GM18907 (cell line): ENCODE measurements at regions not wholly inside any gene's neighbourhood (a gene's known extent, or its start where the extent isn't known, plus 50 kb on each side); places are given as distances from the start of the nearest gene placed in this dataset.
"Not testable (repeated sequence)": the region's sequence is repeated elsewhere in the genome, so short reads cannot be mapped to it uniquely, and the experiment has no call there.

Source experiments
- ATAC-seq: cut with Tn5 transposase; IDR thresholded peaks from one replicate; pipeline ENCODE4 v1.9.1; 2021; ENCODE audit warnings: mild to moderate bottlenecking, moderate library complexity; ENCODE audit not compliant: unreplicated experiment

DNA sequence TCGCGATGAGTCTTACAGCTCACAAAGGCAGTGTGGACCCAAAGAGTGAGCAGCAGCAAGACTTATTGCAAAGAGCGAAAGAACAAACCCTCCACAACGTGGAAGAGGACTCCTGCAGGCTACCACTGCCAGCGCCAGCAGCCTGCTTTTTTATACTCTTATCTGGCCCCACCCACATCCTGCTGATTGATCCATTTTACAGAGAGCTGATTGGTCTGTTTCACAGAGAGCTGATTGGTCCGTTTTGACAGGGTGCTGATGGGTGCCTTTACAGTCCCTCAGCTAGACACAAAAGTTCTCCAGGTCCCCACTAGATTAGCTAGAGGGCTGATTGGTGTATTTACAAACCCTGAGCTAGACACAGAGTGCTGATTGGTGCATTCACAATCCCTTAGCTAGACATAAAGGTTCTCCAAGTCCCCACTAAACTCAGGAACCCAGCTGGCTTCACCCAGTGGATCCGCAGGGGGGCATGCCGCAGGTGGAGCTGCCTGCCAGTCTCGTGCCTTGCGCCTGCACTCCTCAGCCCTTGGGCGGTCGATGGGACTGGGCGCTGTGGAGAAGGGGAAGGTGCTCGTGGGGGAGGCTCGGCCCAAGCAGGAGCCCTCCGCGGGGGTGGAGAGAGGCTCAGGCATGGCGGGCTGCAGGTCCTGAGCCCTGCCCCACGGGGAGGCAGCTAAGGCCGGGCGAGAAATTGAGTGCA, 75.7 kb downstream of the QDPR start:
- ATAC-seq: not testable (repeated sequence)

GRCh38 chr4:17433827-17434226, 78.1 kb downstream of the QDPR start:
- no peak for ATAC-seq

GRCh38 chr4:17427991-17428390, 83.9 kb downstream of the QDPR start:
- no peak for ATAC-seq

- ATAC-seq: no peak
Measured at GRCh38 chr4:17426222-17426621, 85.7 kb downstream of the QDPR start.

DNA sequence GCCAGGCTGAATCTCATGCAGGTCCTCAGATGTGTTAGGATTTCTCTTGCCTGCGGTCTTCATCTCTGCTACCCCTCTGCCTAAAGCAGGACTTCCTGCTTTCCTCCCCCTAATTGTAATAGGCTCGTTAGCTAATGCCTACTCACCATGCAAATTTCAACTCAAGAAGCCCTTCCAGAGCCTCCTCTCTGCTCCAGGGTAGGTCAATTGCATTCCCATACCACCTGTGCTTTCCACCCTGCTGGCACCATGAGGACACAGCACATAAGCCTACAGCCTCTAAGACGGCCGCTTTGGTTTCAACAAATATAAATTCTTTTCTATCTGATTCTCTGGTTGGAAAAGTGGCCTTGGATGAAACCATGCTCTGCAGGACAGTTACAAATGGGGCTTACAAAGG, 93.9 kb downstream of the QDPR start:
- no peak for ATAC-seq

GRCh38 chr4:17414392-17414791, 97.5 kb downstream of the QDPR start:
- no peak for ATAC-seq

DNA sequence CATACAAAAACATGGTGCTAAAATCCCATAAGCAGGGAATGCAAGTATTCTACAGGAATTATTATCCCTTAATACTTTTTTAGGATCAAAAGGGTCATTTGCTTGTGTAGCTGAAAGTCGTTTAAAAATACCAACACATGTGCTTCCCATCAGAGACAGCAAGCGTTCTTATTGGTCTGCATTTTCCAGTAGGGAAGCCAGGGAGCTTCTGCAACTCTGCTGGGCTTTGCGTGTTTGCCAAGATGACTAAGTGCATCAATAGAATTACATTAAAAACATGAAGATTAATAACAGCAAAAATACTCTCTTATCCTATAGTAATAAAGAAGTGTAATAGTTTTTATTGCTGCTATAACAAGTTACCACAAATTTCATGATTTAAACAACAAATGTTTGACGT, 111.2 kb downstream of the QDPR start:
- no peak for ATAC-seq

- ATAC-seq: no peak
Measured at GRCh38 chr4:17398805-17399204, 113.1 kb downstream of the QDPR start.

DNA sequence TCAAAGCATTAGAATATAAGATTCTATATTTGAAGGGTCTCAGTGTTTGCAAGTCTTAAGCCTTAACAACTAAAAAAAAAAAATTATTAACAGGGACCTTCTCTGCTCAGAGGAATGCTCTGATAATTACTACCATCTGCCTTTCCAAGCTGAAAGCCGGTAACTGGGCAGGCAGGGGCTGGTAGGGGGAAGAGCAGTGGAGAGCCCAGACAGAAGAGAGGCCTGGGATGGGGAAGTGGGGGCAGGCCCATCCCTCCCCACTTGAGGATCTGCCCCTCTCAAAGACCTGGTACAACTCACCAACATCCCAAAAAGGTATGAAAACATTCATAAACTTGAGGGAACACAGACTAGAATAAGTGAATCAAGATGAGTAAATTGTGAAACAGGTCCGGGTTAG, 113.9 kb downstream of the QDPR start:
- no peak for ATAC-seq

- ATAC-seq: no peak
Measured at GRCh38 chr4:17397611-17398010, 114.3 kb downstream of the QDPR start.

DNA sequence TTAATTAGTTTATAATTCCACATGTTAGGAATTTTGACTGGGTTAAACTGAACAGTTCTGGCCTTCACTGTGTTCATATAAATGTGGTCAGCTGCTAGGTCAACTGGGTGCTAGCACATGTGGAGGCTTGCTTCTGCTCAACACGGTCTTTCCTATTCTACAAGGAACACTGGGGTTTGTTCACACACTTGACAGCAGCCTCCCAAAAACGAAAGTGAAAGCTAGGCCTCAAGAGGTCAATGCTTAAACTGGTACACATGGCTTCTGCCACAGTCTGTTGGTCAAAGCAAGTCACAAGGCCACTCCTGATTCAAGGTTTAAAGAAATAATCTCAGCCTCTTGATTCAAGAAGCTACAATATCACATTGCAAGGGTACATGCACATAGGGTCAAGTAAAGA, 126.5 kb downstream of the QDPR start:
- peak; percentile 83 for ATAC-seq

DNA sequence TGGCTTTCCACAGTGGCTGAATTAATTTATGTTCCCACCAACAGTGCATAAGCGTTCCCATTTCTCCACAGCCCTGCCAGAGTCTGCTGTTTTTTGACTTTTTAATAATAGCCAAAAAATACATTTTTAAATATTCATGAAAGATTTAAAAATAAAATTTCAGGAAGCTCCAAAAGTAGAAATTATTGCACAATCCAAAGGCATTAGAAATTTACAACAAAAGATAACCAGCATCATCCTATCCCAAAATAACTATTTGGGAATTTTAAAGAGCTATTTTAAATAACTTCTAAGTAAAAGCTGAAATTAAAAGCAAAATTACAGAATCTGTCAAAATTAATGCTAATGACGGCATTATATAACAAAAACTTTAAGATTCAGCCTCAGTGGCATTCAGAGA, 131.5 kb downstream of the QDPR start:
- no peak for ATAC-seq

- ATAC-seq: no peak
Measured at GRCh38 chr4:17376205-17376604, 135.7 kb downstream of the QDPR start.

DNA sequence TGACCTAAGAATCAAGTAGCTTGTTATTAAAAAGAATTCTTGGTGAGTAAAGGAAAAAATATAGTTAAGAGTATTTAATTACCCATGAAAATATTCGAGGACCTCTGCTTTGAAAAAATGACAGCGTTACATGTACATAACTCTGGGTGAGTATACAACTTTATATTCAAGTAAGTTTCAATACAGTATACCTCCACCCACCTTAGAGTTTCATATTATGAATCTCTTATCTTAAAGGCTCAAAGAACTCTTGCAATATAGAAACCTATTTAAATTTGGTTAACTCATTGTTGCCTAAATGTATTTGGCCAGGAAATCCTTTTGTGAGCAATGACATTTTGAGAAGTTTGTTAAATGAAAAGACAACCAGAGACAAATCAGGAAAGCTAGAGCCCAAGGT, 138.2 kb downstream of the QDPR start:
- no peak for ATAC-seq

DNA sequence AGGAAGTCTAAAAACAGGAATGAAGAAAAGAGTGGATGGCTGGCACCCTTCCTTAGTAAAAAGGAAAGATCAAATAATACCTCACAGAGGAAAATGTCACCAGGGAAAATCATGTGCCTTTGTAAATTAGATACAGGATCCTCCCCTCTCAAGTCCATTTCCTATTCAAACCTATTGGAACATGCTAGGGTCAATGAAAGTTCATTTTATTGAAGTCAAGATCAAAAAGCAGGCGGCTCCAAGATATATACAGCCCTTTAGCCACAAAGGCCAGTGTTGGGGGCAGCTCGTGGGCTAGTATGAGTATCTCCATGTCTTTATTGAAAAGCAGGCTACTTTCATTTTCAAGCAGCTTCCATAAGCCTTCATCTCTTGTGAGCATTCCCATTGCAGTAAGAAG, 141.1 kb downstream of the QDPR start:
- ATAC-seq: no peak

GRCh38 chr4:17368408-17368807, 143.5 kb downstream of the QDPR start:
- no peak for ATAC-seq

GRCh38 chr4:17367201-17367600, 144.7 kb downstream of the QDPR start:
- ATAC-seq: no peak

DNA sequence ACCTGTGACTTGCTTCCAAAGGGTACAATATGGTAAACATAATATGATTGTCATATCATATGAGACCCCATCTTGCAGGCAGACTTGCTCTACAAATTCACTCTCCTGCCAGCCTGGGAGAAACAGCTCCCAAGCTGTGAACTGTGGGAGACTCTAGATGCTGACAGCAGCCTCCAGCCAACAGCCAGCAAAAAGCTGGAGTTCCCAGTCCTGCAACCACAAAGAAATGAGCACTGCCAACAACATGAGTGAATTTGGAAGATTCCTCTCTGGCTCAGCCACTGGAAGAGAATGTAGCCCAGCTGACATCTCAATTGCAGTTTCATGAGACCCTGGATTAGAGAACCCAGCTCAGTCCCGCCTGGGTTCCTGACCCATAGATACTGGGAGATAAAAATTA, 145.4 kb downstream of the QDPR start:
- no peak for ATAC-seq

DNA sequence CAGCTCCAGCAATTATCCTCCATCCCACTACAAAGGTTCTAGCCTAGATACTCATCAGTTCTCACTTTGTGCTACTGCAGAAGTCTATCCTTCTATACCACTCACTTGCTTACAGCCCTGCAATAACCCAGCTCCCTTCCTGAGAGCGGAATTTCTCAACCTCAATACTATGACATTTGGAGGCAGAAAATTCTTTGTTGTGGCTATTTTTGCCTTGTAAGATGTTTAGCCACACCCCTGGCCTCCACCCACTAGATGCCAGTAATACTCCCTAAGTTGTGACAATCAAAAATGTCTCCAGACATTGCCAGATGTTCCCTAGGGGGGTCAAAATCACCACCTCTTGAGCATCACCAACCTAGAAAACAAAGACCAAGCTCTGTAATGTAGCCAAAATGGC, 149.5 kb downstream of the QDPR start:
- no peak for ATAC-seq

GRCh38 chr4:17358241-17358640, 153.6 kb downstream of the QDPR start:
- ATAC-seq: no peak

- no peak for ATAC-seq
Measured at GRCh38 chr4:17356926-17357325, 155.0 kb downstream of the QDPR start.

DNA sequence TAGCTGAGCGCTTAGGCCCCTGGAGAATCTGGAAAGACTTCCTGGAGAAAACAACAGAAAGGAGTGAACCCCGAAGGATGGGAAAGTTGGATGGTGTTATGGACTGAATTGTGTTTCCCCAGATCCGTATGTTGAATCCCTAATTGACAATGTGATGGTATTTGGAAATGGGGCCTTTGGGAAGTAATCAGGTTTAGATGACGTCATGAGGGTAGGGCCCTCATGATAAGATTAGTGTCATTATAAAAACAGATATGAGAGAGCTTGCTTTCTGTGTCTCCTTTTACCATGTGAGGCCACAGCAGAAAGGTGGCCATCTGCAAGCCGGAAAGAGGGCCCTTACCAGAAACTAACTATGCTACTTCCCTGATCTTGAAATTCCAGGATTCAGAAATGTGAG, 159.5 kb downstream of the QDPR start:
- no peak for ATAC-seq

- peak; percentile 60 for ATAC-seq
Measured at GRCh38 chr4:17347445-17347844, 164.4 kb downstream of the QDPR start.
